ENCODE measurements at regions not wholly inside any gene's neighbourhood (a gene's known extent, or its start where the extent isn't known, plus 50 kb on each side); places are given as distances from the start of the nearest gene placed in this dataset.
"Not testable (repeated sequence)": the region's sequence is repeated elsewhere in the genome, so short reads cannot be mapped to it uniquely, and the experiment has no call there.

DNA sequence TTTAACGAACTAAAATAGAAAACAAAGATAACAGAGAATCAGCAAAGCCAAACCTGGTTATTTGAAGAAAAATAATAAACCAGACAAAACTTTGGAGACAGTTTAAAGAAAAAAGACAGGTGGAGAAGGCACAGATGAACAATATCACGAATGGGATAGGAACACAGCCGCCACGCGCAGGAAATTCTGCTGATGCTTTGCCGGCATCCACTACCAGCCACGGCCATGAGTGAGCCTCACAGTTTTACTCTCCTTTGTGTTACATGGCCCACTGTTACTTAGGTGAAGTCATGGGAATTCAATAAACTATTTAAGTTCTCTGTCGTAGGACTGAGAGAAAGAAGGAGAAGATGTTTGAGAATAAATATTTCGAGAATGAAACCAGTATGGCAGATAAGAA, 503.4 kb downstream of the TTLL7 start:
- FAIRE-seq (no peak), DNase-seq (no peak)
- TF ChIP-seq CTCF (IDR thresholded peaks at IDR 0.05; ENCODE audit: borderline replicate concordance, extremely low read depth, insufficient read depth): no peak
- Histone ChIP-seq H3K36me3 (ENCODE audit: control insufficient read depth in 2 of 3, insufficient read depth in 3 of 3, low read length in 3 of 3) (no peaks in the 10 kb centered on the region), H3K4me1 (ENCODE audit: control insufficient read depth in 2 of 3, insufficient read depth in 2 of 3, low read depth in 1 of 3, low read length in 3 of 3) (no peaks in the 10 kb centered on the region), H3K27me3 (ENCODE audit: control insufficient read depth, insufficient read depth, low read length) (no peaks in the 10 kb centered on the region), H3K4me3 (ENCODE audit: low read length in 3 of 3) (no peak overlapping the region), H3K27ac (ENCODE audit: low read depth in 2 of 2, low read length in 2 of 2) (no peak overlapping the region), H3K9ac (ENCODE audit: low read length in 3 of 3) (no peak overlapping the region), H3K9me3 (ENCODE audit: control insufficient read depth in 2 of 3, insufficient read depth in 1 of 3, low read length in 3 of 3) (no peaks in the 10 kb centered on the region)
- intact Hi-C loops (cut with DNase I): no loop called here

- FAIRE-seq (no peak), DNase-seq (no peak)
- no peak overlapping the region for H3K27ac ChIP-seq (ENCODE audit: low read depth in 2 of 2, low read length in 2 of 2)
- H3K27me3 ChIP-seq (ENCODE audit: control insufficient read depth, insufficient read depth, low read length): no peaks in the 10 kb centered on the region
- H3K4me1 ChIP-seq (ENCODE audit: control insufficient read depth in 2 of 3, insufficient read depth in 2 of 3, low read depth in 1 of 3, low read length in 3 of 3): no peaks in the 10 kb centered on the region
- no peaks in the 10 kb centered on the region for H3K9me3 ChIP-seq (ENCODE audit: control insufficient read depth in 2 of 3, insufficient read depth in 1 of 3, low read length in 3 of 3)
- intact Hi-C loops (cut with DNase I): no loop called here
- H3K9ac ChIP-seq (ENCODE audit: low read length in 3 of 3): no peak overlapping the region
- no peak overlapping the region for H3K4me3 ChIP-seq (ENCODE audit: low read length in 3 of 3)
- no peaks in the 10 kb centered on the region for H3K36me3 ChIP-seq (ENCODE audit: control insufficient read depth in 2 of 3, insufficient read depth in 3 of 3, low read length in 3 of 3)
- TF ChIP-seq CTCF (IDR thresholded peaks at IDR 0.05; ENCODE audit: borderline replicate concordance, extremely low read depth, insufficient read depth): no peak
Measured at GRCh38 chr1:83493633-83494032, 505.3 kb downstream of the TTLL7 start.

GRCh38 chr1:83491930-83492329, 507.0 kb downstream of the TTLL7 start:
- H3K9me3 ChIP-seq (ENCODE audit: control insufficient read depth in 2 of 3, insufficient read depth in 1 of 3, low read length in 3 of 3): no peaks in the 10 kb centered on the region
- H3K9ac ChIP-seq (ENCODE audit: low read length in 3 of 3): no peak overlapping the region
- TF ChIP-seq CTCF (IDR thresholded peaks at IDR 0.05; ENCODE audit: borderline replicate concordance, extremely low read depth, insufficient read depth): no peak
- H3K4me1 ChIP-seq (ENCODE audit: control insufficient read depth in 2 of 3, insufficient read depth in 2 of 3, low read depth in 1 of 3, low read length in 3 of 3): no peaks in the 10 kb centered on the region
- no peaks in the 10 kb centered on the region for H3K36me3 ChIP-seq (ENCODE audit: control insufficient read depth in 2 of 3, insufficient read depth in 3 of 3, low read length in 3 of 3)
- H3K27me3 ChIP-seq (ENCODE audit: control insufficient read depth, insufficient read depth, low read length): no peaks in the 10 kb centered on the region
- intact Hi-C loops (cut with DNase I): no loop called here
- no peak for FAIRE-seq
- H3K27ac ChIP-seq (ENCODE audit: low read depth in 2 of 2, low read length in 2 of 2): no peak overlapping the region
- DNase-seq: no peak
- no peak overlapping the region for H3K4me3 ChIP-seq (ENCODE audit: low read length in 3 of 3)

GRCh38 chr1:83490988-83491387, 507.9 kb downstream of the TTLL7 start:
- TF ChIP-seq CTCF (IDR thresholded peaks at IDR 0.05; ENCODE audit: borderline replicate concordance, extremely low read depth, insufficient read depth): no peak
- intact Hi-C loops (cut with DNase I): no loop called here
- no peak for FAIRE-seq
- no peak overlapping the region for H3K9ac ChIP-seq (ENCODE audit: low read length in 3 of 3)
- no peaks in the 10 kb centered on the region for H3K36me3 ChIP-seq (ENCODE audit: control insufficient read depth in 2 of 3, insufficient read depth in 3 of 3, low read length in 3 of 3)
- H3K4me1 ChIP-seq (ENCODE audit: control insufficient read depth in 2 of 3, insufficient read depth in 2 of 3, low read depth in 1 of 3, low read length in 3 of 3): no peaks in the 10 kb centered on the region
- no peak overlapping the region for H3K27ac ChIP-seq (ENCODE audit: low read depth in 2 of 2, low read length in 2 of 2)
- no peaks in the 10 kb centered on the region for H3K9me3 ChIP-seq (ENCODE audit: control insufficient read depth in 2 of 3, insufficient read depth in 1 of 3, low read length in 3 of 3)
- H3K4me3 ChIP-seq (ENCODE audit: low read length in 3 of 3): no peak overlapping the region
- H3K27me3 ChIP-seq (ENCODE audit: control insufficient read depth, insufficient read depth, low read length): no peaks in the 10 kb centered on the region
- no peak for DNase-seq

- H3K9me3 ChIP-seq (ENCODE audit: control insufficient read depth in 2 of 3, insufficient read depth in 1 of 3, low read length in 3 of 3); FAIRE-seq; intact Hi-C loops (cut with DNase I): not testable (repeated sequence)
Measured at GRCh38 chr1:83488105-83488504, 510.8 kb downstream of the TTLL7 start.

GRCh38 chr1:83487460-83487859, 511.5 kb downstream of the TTLL7 start:
- H3K27ac ChIP-seq (ENCODE audit: low read depth in 2 of 2, low read length in 2 of 2); H3K36me3 ChIP-seq (ENCODE audit: control insufficient read depth in 2 of 3, insufficient read depth in 3 of 3, low read length in 3 of 3); H3K9ac ChIP-seq (ENCODE audit: low read length in 3 of 3); DNase-seq; FAIRE-seq; H3K9me3 ChIP-seq (ENCODE audit: control insufficient read depth in 2 of 3, insufficient read depth in 1 of 3, low read length in 3 of 3); H3K4me3 ChIP-seq (ENCODE audit: low read length in 3 of 3); H3K4me1 ChIP-seq (ENCODE audit: control insufficient read depth in 2 of 3, insufficient read depth in 2 of 3, low read depth in 1 of 3, low read length in 3 of 3); intact Hi-C loops (cut with DNase I); H3K27me3 ChIP-seq (ENCODE audit: control insufficient read depth, insufficient read depth, low read length): not testable (repeated sequence)

More at GRCh38 chr1:83488105-83488504, 510.8 kb downstream of the TTLL7 start:
- not testable (repeated sequence) for H3K9ac ChIP-seq (ENCODE audit: low read length in 3 of 3); H3K4me3 ChIP-seq (ENCODE audit: low read length in 3 of 3); H3K36me3 ChIP-seq (ENCODE audit: control insufficient read depth in 2 of 3, insufficient read depth in 3 of 3, low read length in 3 of 3); H3K27ac ChIP-seq (ENCODE audit: low read depth in 2 of 2, low read length in 2 of 2); DNase-seq; H3K27me3 ChIP-seq (ENCODE audit: control insufficient read depth, insufficient read depth, low read length); H3K4me1 ChIP-seq (ENCODE audit: control insufficient read depth in 2 of 3, insufficient read depth in 2 of 3, low read depth in 1 of 3, low read length in 3 of 3)
